Posterior cingulate gyrus (tissue), 11 donors: ENCODE measurements at regions not wholly inside any gene's neighbourhood (a gene's known extent, or its start where the extent isn't known, plus 50 kb on each side); places are given as distances from the start of the nearest gene placed in this dataset.
"Not testable (repeated sequence)": the region's sequence is repeated elsewhere in the genome, so short reads cannot be mapped to it uniquely, and the experiment has no call there.

Experiments
- DNase-seq, 10 donors: peaks; one replicate each; pipeline versions ENCODE4 v3.0.0 to v3.0.0-alpha.2; 2020 to 2021; ENCODE audit warnings: mixed read lengths in 3 of 10
- intact Hi-C: fragments of 100-400 bp; cut with DNase I; formaldehyde crosslinking; loops from one replicate; pipeline ENCODE4 v1.15.1; 2023

- DNase-seq: no peak
- intact Hi-C loops: no loop called here
Observed at GRCh38 chr7:112540839-112541577, 60.2 kb downstream of the LSMEM1 start.

DNA sequence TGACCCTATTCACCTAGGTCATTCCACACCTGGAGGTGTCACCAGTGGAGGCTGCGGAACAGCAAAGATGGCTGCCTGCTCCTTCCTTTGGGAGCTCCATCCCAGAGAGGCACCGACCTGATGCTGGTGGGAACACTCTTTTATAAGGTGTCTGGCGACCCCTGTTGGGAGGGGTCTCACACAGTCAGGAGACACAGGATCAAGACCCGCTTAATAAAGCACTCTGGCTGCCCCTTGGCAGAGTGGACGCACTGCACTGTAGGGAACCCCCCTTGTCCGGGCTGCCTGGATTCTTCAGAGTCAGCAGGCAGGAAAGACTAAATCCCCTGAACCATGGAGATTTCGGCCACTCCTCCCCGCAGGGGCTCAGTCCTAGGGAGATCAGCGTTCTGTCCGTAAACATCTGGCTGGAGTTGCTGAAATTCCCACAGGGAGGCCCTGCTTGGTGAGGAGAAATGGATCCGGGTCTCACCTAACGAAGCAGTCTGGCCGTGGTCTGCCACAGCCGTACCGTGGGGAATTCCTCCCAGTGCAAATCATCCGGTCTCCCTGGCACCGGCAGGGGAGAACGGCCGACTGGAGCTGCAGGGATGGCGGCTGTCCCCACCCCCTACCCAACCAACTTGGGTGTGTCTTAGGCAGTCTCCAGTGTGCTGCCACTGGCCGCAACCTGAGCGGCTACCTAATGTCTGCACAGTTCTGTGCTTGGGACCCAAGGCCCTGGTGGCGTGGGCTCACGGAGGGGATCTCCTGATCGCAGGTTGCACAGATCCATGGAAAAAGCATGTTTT lies 66.1 kb downstream of the LSMEM1 start:
- peak in 1 of 10 donors; percentile 75 for DNase-seq
- intact Hi-C loops: no loop called here

GRCh38 chr7:112547916-112548315 lies 67.1 kb downstream of the LSMEM1 start:
- intact Hi-C loops: no loop called here
- DNase-seq: no peak

- intact Hi-C loops: loop anchor here (1.0 kb wide), 1 partner anchor 871 kb away; no protein-coding TSS in a partner anchor
- DNase-seq: no peak
Observed at GRCh38 chr7:112550468-112551060, 69.8 kb downstream of the LSMEM1 start.

- intact Hi-C loops: not testable (repeated sequence)
Observed at GRCh38 chr7:112551521-112551920, 70.7 kb downstream of the LSMEM1 start.

GRCh38 chr7:112554591-112554990 lies 73.8 kb downstream of the LSMEM1 start:
- DNase-seq: no peak
- intact Hi-C loops: no loop called here

More at GRCh38 chr7:112551521-112551920, 70.7 kb downstream of the LSMEM1 start:
- DNase-seq: not testable (repeated sequence)

GRCh38 chr7:112556633-112557032 lies 75.8 kb downstream of the LSMEM1 start:
- intact Hi-C loops: no loop called here
- DNase-seq: no peak

DNA sequence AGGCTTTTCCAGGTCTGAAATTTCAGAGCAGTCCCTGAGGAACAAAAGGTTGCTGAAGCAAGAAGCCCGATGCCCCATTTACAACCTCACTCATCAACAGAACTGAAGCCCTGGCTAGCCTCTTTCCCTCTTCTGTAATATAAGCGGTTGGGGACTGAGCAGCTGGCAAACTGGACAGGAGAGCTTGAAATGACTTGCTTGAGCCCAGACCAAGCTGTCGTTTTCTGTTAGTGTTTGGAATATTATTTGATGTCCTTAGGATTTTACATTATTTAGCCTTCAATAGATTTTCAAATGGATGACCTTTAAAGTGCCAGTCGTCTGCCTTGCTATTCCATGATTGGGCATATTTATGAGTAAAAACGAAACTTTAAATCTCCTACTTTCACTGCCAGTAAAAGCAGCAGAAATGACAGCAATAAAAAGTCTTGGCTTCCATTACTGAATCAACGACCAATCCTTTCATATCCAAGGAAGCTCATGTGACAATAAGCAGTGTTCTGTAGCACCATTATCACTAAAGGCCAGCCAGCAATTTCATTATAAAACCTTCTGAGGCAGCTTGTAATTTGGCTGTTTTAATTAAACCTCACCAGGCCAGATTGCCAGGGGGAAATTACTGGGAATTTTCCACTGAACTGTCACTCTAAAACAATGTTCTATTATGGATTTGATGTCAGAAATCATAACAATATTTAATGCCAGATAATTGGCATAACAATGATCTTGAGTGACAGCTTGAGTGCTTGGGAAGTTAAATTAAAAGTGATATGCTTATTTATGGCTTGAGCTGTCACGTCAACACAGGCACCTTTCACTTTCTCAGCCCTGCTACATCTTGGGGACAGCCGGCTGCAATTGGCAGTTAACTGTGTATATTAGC lies 85.9 kb downstream of the LSMEM1 start:
- no peak for DNase-seq
- intact Hi-C loops: no loop called here

DNA sequence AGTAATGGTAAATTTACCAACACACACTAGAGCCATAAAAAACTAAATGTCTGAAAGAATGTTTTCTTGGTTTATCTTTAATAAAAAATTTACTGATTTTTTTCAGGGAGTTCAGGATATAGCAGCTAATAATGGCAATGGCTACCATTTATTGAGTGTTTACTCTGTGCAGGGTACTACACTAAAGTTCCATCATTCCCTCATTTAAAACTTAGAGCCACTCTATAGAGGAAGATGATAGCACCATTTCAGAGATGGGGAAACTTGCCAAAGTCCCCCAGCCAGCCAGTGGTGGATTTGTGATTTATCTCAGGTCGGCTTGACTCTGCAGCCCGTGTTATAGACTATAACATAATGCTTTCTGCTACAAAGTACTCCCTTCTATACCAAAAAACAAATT lies 86.6 kb downstream of the LSMEM1 start:
- DNase-seq: no peak
- intact Hi-C loops: no loop called here

- intact Hi-C loops: no loop called here
- no peak for DNase-seq
Observed at GRCh38 chr7:112571852-112572607, 91.2 kb downstream of the LSMEM1 start.

DNA sequence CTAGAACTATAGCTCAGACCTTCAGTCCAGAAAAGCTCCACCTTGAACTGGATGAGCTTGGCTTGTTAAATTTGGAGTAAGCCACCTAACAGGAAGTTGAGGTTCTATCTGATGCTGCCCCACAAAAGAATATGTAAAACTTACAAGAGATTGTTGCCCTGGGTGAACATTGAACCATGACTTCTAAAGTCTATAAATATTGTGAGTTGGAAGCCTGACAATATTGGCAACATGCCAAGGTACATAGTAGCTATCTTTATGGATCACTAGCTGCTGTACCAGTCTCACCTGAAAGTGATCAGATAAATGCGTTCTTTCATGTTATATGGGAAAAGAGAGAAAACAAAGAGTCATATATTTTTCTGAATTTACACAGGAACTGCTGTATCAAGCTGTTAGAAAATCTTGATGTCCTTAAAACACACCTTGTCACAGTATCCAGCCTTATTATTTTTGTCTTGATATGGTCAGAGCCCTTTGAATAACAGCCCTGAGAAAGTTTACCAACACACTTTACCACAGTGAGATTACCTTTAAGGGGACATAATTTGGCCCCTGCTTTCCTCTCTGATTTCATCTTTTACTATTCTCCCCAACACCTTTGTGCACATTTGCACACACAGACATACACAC lies 92.0 kb downstream of the LSMEM1 start:
- DNase-seq: no peak

GRCh38 chr7:112573302-112574039 lies 92.7 kb downstream of the LSMEM1 start:
- no peak for DNase-seq
- intact Hi-C loops: no loop called here

More for the DNA sequence above, 92.0 kb downstream of the LSMEM1 start:
- intact Hi-C loops: no loop called here

- no peak for DNase-seq
- intact Hi-C loops: no loop called here
Observed at GRCh38 chr7:112575864-112576263, 95.1 kb downstream of the LSMEM1 start.

- no peak for DNase-seq
- intact Hi-C loops: no loop called here
Observed at GRCh38 chr7:112579388-112579787, 98.6 kb downstream of the LSMEM1 start.

- intact Hi-C loops: no loop called here
- DNase-seq: no peak
Observed at GRCh38 chr7:112580717-112581435, 100.1 kb downstream of the LSMEM1 start.

DNA sequence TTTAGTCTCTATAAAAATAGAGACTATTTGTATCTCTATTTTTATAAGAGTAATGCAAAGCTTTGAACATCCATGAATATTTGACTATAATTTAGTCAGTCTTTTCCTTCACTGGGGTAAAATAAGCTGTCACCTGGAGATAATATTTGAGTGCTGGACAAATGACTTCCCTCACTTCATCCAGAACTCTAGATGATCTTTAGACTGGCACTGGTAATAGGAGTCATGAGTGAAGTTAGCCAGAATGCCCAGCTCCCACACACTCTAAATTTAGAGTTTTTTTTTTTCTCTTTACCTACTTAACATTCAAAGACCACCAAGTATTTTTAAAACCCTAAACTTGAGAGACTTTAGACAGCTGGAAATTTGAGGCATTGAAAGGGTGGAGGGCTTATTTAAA lies 100.7 kb downstream of the LSMEM1 start:
- intact Hi-C loops: no loop called here
- no peak for DNase-seq

DNA sequence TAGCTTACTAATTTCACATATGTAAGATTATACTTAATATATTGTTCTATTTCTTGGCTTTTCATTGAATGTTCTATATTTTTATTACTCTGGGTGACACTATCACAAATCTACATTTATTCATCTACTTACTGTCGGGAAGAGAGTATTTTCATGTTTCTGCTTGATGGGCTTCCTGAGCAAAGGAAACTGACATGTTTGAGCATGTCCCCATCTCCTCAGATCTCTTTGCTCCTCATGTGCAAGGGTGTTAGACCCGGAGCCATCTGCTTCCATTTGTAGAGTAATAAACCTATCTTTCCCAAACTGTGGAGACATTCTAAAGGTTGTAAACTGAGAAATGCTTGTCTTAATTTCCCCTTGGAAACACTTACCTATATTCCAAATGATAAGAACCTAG lies 103.5 kb downstream of the LSMEM1 start:
- intact Hi-C loops: no loop called here
- DNase-seq: no peak

DNA sequence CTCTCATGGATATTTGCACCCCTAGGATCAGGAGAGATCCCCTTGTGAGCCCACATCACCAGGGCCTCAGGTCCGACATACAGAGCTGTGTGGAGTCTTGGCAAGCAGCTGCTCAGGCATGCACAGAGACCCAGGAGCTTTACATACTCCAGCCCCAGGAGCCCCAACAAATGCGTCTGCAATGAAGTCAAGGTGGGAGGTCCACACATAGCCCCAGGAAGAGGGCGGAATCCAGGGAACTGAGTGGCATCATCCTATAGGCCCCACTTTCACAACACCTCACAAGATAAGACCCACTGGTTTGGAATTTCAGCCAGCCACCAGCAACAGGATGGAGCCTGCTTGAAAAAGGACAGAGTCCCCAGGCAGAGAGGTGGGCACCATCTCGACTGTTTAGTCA lies 106.7 kb downstream of the LSMEM1 start:
- peak in 1 of 10 donors; percentile 40 for DNase-seq

More for the DNA sequence above, 106.7 kb downstream of the LSMEM1 start:
- intact Hi-C loops: no loop called here
